MM.1S (cell line): ENCODE measurements at regions not wholly inside any gene's neighbourhood (a gene's known extent, or its start where the extent isn't known, plus 50 kb on each side); places are given as distances from the start of the nearest gene placed in this dataset.

Experiments
- CTCF ChIP-seq: fragments of 300-600 bp; sonication (generic); IDR thresholded peaks from 2 replicates; pipeline ENCODE4 v1.5.1; 2016; ENCODE audit warnings: antibody characterized with exemption, low read length, mixed read lengths
- EZH2 ChIP-seq: fragments of 300-600 bp; sonication (generic); optimal IDR thresholded peaks from 2 replicates; pipeline ENCODE3; 2017; ENCODE audit warnings: low read depth, mild to moderate bottlenecking, antibody characterized with exemption, low read length, mixed read lengths
- EZH2phosphoT487 ChIP-seq: fragments of 300-600 bp; sonication (generic); IDR thresholded peaks from 2 replicates; pipeline ENCODE4 v1.6.1; 2018; ENCODE audit warnings: antibody characterized with exemption, low read length

DNA sequence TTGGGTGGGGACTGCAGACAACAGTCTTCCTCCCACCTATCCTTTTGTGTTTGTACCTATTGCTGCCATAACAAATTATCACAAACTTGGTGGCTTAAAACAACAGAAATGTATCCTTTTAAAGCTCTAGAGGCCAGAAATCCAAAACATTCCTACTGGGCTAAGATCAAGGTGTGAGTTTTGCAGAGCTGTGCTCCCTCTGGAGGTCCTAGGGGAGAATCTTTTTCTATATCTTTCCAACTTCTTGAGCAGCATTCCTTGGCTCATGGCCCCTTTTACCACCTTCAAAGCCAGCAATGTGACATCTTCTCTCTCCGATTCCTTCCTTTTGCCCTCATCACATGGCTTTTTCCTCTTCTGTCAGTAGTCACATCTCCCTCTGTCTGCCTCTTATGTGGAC, 190.6 kb downstream of the TTC8 start:
- TF ChIP-seq EZH2 (no peak), CTCF (no peak), EZH2phosphoT487 (no peak)
